ENCODE measurements at regions not wholly inside any gene's neighbourhood (a gene's known extent, or its start where the extent isn't known, plus 50 kb on each side); places are given as distances from the start of the nearest gene placed in this dataset.
"Not testable (repeated sequence)": the region's sequence is repeated elsewhere in the genome, so short reads cannot be mapped to it uniquely, and the experiment has no call there.

DNA sequence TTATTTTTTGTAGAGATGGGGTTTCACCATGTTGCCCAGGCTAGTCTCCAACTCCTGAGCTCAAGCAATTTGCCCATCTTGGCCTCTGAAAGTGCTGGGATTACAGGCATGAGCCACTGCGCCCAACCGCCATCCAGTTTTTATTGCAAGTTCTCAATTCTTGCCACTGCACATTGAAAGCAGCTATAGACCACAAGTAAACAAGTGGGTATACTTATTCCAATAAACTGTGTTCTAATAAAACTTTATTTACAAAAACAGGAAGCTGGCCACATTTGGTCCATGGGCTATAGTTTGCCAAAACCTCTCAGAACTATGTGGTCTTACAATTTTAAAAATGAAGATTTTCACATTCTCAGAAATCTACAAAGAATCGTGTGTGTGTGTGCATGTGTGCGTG, 313.6 kb upstream of the RASGEF1B start:
- H3K4me1 Mint-ChIP-seq (ENCODE audit: low read depth), result peaks cover 16% of the 10 kb centered on the region
- no peak overlapping the region for H3K27ac Mint-ChIP-seq
- CTCF ChIA-PET, result interaction anchor here (0.6 kb wide), 1 partner anchor 57 kb away, joined by 3 read pairs; no protein-coding TSS in a partner anchor
- peaks cover 3% of the 10 kb centered on the region for H3K27me3 Mint-ChIP-seq
- H3K4me3 Mint-ChIP-seq, result no peak overlapping the region
- no peaks in the 10 kb centered on the region for H3K36me3 Mint-ChIP-seq
- intact Hi-C loops (cut with micrococcal nuclease), result no loop called here
- no peaks in the 10 kb centered on the region for H3K9me3 Mint-ChIP-seq
- no peak for DNase-seq
- POLR2A ChIA-PET, result no interaction called here

DNA sequence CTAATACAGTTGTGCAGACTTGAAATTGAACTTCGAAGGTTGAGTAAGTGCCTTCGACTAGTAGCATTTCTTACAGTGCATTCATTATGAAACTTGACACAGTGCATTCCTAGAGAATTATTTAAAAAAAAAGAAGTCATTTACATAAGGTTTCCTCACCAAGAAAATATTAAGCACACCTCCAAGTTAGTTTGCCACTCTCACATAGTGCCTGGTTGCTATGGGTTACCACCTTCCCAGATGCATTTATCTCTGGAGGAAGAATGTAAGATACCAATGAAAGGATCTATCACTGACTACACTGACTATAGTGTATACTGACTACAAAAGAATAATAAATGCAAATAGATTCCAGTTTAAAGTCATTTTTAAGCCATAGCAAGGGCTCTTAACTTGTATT, 311.9 kb upstream of the RASGEF1B start:
- Mint-ChIP-seq H3K4me1 (ENCODE audit: low read depth) (peaks cover 12% of the 10 kb centered on the region), H3K27me3 (peaks cover 3% of the 10 kb centered on the region), H3K4me3 (no peak overlapping the region), H3K27ac (no peak overlapping the region), H3K36me3 (no peaks in the 10 kb centered on the region), H3K9me3 (no peaks in the 10 kb centered on the region)
- intact Hi-C loops (cut with micrococcal nuclease), result no loop called here
- ChIA-PET CTCF (interaction anchor here (0.7 kb wide), 1 partner anchor 30 kb away, joined by 4 read pairs; no protein-coding TSS in a partner anchor), POLR2A (no interaction called here)
- no peak for DNase-seq

DNA sequence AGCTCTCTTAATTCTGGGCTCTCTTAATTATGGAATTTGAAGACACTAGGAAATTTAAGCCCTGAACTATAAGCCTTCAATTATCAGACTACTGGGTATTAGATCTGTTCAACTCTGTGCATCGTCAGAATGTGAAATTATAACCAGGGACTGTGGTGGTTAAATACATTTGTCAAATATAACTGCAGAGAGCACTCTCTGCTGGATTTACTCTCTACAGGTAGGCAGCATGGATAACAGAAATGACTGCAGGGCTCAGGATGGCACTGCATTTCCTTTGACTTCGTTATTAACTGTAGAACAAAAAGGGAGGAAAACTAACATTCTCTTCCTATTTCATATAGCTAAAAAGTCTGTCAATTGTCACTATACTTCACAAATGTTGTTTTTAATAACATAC, 310.1 kb upstream of the RASGEF1B start:
- H3K27ac Mint-ChIP-seq, result no peak overlapping the region
- peaks cover 3% of the 10 kb centered on the region for H3K9me3 Mint-ChIP-seq
- no peaks in the 10 kb centered on the region for H3K36me3 Mint-ChIP-seq
- H3K27me3 Mint-ChIP-seq, result peaks cover 3% of the 10 kb centered on the region
- DNase-seq, result no peak
- CTCF ChIA-PET, result no interaction called here
- intact Hi-C loops (cut with micrococcal nuclease), result no loop called here
- H3K4me3 Mint-ChIP-seq, result no peak overlapping the region
- peaks cover 12% of the 10 kb centered on the region for H3K4me1 Mint-ChIP-seq (ENCODE audit: low read depth)
- POLR2A ChIA-PET, result no interaction called here

DNA sequence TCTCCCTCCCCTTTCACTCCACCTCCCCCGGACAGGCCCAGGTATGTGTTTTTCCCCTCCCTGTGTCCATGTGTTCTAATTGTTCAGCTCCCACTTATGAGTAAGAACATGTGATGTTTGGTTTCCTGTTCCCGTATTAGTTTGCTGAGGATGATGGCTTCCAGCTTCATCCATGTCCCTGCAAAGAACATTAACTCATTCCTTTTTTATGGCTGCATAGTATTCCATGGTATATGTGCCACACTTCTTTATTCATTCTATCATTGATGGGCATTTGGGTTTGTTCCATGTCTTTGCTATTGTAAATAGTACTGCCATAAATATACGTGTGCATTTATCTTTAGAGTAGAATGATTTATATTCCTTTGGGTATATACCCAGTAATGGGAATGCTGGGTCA, 306.0 kb upstream of the RASGEF1B start:
- intact Hi-C loops (cut with micrococcal nuclease); H3K27me3 Mint-ChIP-seq; H3K4me1 Mint-ChIP-seq (ENCODE audit: low read depth); H3K4me3 Mint-ChIP-seq; DNase-seq; H3K9me3 Mint-ChIP-seq; H3K27ac Mint-ChIP-seq; POLR2A ChIA-PET; H3K36me3 Mint-ChIP-seq; CTCF ChIA-PET: not testable (repeated sequence)

DNA sequence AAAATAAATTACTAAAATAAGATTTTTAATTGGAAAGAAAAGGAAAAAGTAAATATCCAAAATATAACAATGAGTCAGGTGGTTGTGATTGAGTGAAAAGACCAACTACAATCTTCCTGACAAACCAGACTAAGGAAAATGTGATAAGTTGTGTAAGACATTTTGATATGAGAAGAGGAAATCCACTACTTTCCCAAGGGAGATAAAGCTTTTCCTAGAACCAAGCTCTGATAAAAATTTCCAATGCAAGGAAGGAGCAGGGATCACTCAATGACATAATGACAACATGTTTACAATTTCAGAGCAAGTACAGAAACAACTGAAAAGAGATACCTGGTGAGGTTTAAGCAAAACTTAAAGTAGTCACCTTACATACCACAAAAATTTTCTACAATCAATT, 305.1 kb upstream of the RASGEF1B start:
- Mint-ChIP-seq H3K27ac (no peak overlapping the region), H3K36me3 (no peaks in the 10 kb centered on the region), H3K27me3 (peaks cover 7% of the 10 kb centered on the region), H3K4me1 (ENCODE audit: low read depth) (no peaks in the 10 kb centered on the region), H3K9me3 (peaks cover 3% of the 10 kb centered on the region), H3K4me3 (no peak overlapping the region)
- ChIA-PET CTCF (no interaction called here), POLR2A (no interaction called here)
- no peak for DNase-seq
- intact Hi-C loops (cut with micrococcal nuclease), result no loop called here

DNA sequence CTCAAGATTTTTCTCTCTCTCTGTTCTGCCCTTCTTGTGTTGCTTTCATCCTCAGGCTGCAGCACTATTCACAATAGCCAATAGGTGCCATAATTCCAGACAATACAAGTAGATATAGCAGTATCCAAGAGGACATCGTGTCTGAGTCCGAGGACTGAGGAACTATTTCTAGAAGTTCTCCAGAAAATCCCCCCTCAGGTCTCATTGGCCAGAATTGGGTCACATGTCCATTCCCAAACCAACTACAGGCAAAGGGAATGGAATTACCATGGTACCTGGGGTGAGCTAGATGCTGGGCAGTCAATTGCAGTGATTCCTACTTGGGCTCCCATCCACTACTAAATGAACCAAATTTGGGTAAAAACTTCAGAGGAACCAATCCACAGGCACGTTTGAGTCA, 301.9 kb upstream of the RASGEF1B start:
- no peak overlapping the region for H3K27ac Mint-ChIP-seq
- peaks cover 3% of the 10 kb centered on the region for H3K9me3 Mint-ChIP-seq
- no peaks in the 10 kb centered on the region for H3K4me1 Mint-ChIP-seq (ENCODE audit: low read depth)
- intact Hi-C loops (cut with micrococcal nuclease), result no loop called here
- ChIA-PET CTCF (no interaction called here), POLR2A (no interaction called here)
- no peaks in the 10 kb centered on the region for H3K36me3 Mint-ChIP-seq
- H3K4me3 Mint-ChIP-seq, result no peak overlapping the region
- H3K27me3 Mint-ChIP-seq, result peaks cover 7% of the 10 kb centered on the region
- no peak for DNase-seq

DNA sequence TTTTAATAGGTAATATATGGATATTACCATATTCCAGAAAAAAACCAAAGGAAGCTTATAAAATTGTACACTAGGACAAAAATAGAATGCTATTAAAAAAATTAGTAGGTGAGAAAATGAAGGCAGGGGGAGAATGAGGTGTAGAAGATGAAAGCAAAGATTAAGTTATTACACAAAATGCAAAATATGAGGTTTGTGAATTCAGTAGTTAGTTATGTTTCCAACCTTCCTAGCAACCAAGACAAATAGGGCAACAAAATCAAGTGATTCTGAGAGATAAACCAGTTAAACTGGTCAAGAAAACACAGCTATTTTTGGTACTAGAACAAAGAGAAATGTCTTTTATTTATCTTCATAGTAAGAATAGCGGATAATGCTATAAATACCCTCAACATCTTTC, 300.0 kb upstream of the RASGEF1B start:
- no peaks in the 10 kb centered on the region for H3K4me1 Mint-ChIP-seq (ENCODE audit: low read depth)
- no peak overlapping the region for H3K4me3 Mint-ChIP-seq
- no peaks in the 10 kb centered on the region for H3K36me3 Mint-ChIP-seq
- ChIA-PET CTCF (no interaction called here), POLR2A (no interaction called here)
- no peaks in the 10 kb centered on the region for H3K9me3 Mint-ChIP-seq
- DNase-seq, result no peak
- H3K27me3 Mint-ChIP-seq, result peaks cover 7% of the 10 kb centered on the region
- H3K27ac Mint-ChIP-seq, result no peak overlapping the region
- intact Hi-C loops (cut with micrococcal nuclease), result no loop called here

DNA sequence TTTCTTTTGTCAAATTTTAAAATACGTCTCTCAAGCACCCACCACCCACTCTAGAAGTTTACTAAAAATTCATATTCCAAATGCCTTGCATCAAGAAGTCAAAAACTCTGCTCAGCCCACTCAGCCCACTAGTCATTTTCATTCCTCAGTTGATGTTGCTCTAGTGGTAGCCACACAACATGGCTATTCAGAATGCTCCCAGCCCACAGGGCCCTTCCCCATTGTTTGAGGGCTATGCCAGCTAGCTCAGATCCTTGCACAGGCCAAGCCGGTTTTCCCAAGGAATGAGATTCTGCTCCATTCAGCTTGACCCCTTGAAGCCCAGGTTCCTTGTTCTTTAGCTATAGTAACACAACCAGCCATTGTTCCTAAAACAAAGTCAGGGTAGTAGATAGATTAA, 297.5 kb upstream of the RASGEF1B start:
- no peaks in the 10 kb centered on the region for H3K4me1 Mint-ChIP-seq (ENCODE audit: low read depth)
- H3K27me3 Mint-ChIP-seq, result peaks cover 3% of the 10 kb centered on the region
- no peak overlapping the region for H3K27ac Mint-ChIP-seq
- H3K36me3 Mint-ChIP-seq, result no peaks in the 10 kb centered on the region
- ChIA-PET POLR2A (no interaction called here), CTCF (no interaction called here)
- H3K4me3 Mint-ChIP-seq, result no peak overlapping the region
- intact Hi-C loops (cut with micrococcal nuclease), result no loop called here
- H3K9me3 Mint-ChIP-seq, result no peaks in the 10 kb centered on the region
- DNase-seq, result no peak

DNA sequence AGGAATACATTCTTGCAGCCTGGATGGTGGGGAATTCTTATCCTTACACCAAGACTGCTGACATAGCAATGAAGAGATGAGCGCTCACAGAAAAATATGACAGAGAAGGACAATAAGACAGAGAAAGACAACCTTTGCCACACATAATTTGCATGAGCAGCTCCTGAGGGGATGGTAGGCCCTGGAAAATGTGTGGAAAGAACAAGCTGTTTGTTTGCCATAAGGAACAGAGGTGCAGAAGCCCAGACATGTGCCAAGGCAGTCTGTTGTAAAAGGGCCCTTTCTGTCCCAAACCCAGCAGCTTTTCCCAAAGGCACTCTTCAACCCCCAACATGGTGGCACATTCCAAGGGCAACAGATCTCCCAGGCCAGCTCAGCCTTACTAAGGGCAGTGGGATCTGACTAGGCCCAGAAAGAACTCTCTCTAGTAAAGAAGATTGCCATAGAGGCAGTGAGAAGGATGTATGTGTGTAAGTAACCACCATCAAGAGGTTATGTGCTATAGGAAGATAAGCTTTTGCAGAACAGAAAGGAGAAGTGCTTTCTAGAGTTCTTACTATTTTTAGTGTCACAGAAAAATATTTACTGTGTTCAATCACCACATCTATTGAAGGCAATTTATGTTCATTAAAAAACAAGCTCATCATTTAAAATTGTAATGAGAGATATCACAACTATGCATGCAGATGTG, 287.0 kb upstream of the RASGEF1B start:
- Mint-ChIP-seq H3K4me3 (no peak overlapping the region), H3K9me3 (no peaks in the 10 kb centered on the region), H3K27ac (no peak overlapping the region), H3K4me1 (ENCODE audit: low read depth) (peaks cover 9% of the 10 kb centered on the region), H3K27me3 (no peaks in the 10 kb centered on the region), H3K36me3 (no peaks in the 10 kb centered on the region)
- POLR2A ChIA-PET, result no interaction called here
- CTCF ChIA-PET, result interaction anchor here (1.0 to 1.1 kb wide), 2 partner anchors 86 to 291 kb away, joined by 3 to 5 read pairs; no protein-coding TSS in a partner anchor
- intact Hi-C loops (cut with micrococcal nuclease), result no loop called here
- no peak for DNase-seq

DNA sequence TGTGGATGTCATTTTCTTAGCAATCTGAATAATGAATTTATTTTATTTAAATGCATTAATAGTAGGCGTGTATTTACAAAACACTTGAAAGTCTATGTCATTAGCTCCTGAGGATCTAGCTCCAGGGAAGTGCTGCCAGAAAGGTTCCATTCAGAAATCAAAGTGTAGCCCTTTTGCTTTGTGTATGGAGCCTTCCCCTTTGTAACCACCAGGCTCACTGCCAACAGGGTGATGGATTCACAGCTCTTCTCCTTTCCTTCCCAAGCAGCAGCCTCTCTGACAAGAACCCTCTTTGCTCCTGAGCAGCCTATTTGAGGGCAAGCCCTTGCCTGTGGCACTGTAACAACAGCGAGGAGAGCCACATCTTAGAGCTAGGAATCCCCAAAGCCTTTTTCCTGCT, 286.0 kb upstream of the RASGEF1B start:
- POLR2A ChIA-PET, result no interaction called here

DNA sequence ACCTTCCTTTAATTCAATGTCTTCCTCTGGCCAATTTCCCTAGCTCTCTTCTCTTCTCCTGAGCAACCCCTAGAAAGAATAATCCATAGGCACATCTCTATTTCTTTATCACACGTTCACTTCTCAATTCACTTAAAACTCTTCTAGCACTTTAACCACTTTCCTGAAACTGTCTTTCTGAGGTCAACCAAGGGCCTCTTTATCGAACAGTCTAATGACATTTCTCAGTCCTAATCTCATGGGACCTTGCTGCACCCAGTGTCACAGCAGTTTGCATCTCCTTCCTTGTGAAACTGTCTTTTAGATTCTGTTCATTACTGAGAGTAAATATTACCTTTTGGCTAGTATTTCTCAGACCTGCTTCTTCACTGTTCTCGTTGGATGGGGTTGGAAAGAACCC, 285.3 kb upstream of the RASGEF1B start:
- H3K27me3 Mint-ChIP-seq, result no peaks in the 10 kb centered on the region
- H3K9me3 Mint-ChIP-seq, result no peaks in the 10 kb centered on the region
- peaks cover 9% of the 10 kb centered on the region for H3K4me1 Mint-ChIP-seq (ENCODE audit: low read depth)
- POLR2A ChIA-PET, result no interaction called here
- H3K27ac Mint-ChIP-seq, result no peak overlapping the region
- no peak overlapping the region for H3K4me3 Mint-ChIP-seq
- H3K36me3 Mint-ChIP-seq, result no peaks in the 10 kb centered on the region
- no peak for DNase-seq
- intact Hi-C loops (cut with micrococcal nuclease), result no loop called here
- CTCF ChIA-PET, result no interaction called here

More for the DNA sequence above, 286.0 kb upstream of the RASGEF1B start:
- H3K36me3 Mint-ChIP-seq, result no peaks in the 10 kb centered on the region
- no peak overlapping the region for H3K27ac Mint-ChIP-seq
- no peak for DNase-seq
- CTCF ChIA-PET, result interaction anchor here (1.0 to 1.1 kb wide), 2 partner anchors 87 to 290 kb away, joined by 3 to 5 read pairs; no protein-coding TSS in a partner anchor
- H3K27me3 Mint-ChIP-seq, result no peaks in the 10 kb centered on the region
- H3K9me3 Mint-ChIP-seq, result no peaks in the 10 kb centered on the region
- intact Hi-C loops (cut with micrococcal nuclease), result no loop called here
- no peak overlapping the region for H3K4me3 Mint-ChIP-seq
- H3K4me1 Mint-ChIP-seq (ENCODE audit: low read depth), result peaks cover 9% of the 10 kb centered on the region

DNA sequence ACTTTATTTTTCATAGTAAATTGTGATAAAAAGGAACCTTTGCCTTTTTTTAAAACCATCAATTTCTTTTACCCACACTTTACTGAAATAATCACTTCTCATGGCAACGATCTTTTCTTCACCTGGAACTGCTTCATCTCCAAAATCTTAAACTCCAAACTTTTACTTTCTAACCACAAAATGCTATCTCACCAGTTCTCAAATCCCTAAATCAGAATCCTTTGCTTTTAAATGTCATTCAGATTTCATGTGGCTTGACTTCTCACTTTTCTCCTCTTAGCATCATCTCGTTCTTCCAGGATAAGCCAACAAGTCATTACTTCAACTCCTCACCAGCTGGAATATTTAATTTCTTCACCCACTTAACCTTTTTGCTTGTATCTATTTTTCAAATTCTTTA, 284.3 kb upstream of the RASGEF1B start:
- Mint-ChIP-seq H3K9me3 (no peaks in the 10 kb centered on the region), H3K27me3 (no peaks in the 10 kb centered on the region), H3K4me1 (ENCODE audit: low read depth) (peaks cover 9% of the 10 kb centered on the region), H3K36me3 (no peaks in the 10 kb centered on the region), H3K27ac (no peak overlapping the region), H3K4me3 (no peak overlapping the region)
- intact Hi-C loops (cut with micrococcal nuclease), result no loop called here
- no peak for DNase-seq
- POLR2A ChIA-PET, result no interaction called here
- CTCF ChIA-PET, result no interaction called here

DNA sequence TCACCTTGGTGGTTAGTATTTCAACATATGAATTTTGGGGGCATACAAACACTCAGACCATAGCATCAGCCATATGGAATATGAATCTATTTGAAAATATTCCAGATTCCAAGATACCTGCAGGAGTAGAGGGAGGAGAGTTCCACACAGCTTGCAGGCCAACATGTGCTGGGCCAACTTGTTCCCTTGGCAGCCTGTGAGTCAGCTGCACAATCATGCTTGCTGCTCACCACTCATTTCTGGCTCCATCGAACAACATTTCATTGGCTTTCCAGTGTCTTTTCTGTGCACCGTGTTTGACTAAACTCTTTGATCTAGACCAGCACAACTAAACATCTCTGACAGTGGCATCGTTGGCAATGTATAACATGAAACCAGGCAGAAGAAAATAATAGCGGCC, 282.5 kb upstream of the RASGEF1B start:
- Mint-ChIP-seq H3K4me1 (ENCODE audit: low read depth) (peaks cover 9% of the 10 kb centered on the region), H3K36me3 (no peaks in the 10 kb centered on the region), H3K27ac (no peak overlapping the region), H3K9me3 (no peaks in the 10 kb centered on the region), H3K4me3 (no peak overlapping the region), H3K27me3 (no peaks in the 10 kb centered on the region)
- ChIA-PET CTCF (interaction anchor here (1.3 kb wide), 1 partner anchor 287 kb away, joined by 3 read pairs; no protein-coding TSS in a partner anchor), POLR2A (no interaction called here)
- intact Hi-C loops (cut with micrococcal nuclease), result no loop called here
- DNase-seq, result no peak

Data from activated CD4-positive, alpha-beta memory T cell treated with anti-CD3 and anti-CD28 coated beads for 36 hours (primary cell).